MG63 (cell line): ENCODE measurements at regions not wholly inside any gene's neighbourhood (a gene's known extent, or its start where the extent isn't known, plus 50 kb on each side); places are given as distances from the start of the nearest gene placed in this dataset.
"Not testable (repeated sequence)": the region's sequence is repeated elsewhere in the genome, so short reads cannot be mapped to it uniquely, and the experiment has no call there.

Experiments
- DNase-seq: peaks from one replicate; pipeline ENCODE4 v3.0.0-alpha.2; 2020
- H3K27me3 ChIP-seq: fragments of 250-450 bp; sonication (Bioruptor Pico); 2 replicates; pipeline ENCODE4 v1.5.1; 2020; ENCODE audit warnings: mild to moderate bottlenecking, moderate library complexity
- H3K36me3 ChIP-seq: fragments of 250-450 bp; sonication (Bioruptor Pico); 2 replicates; pipeline ENCODE4 v1.5.1; 2020; ENCODE audit warnings: mild to moderate bottlenecking, moderate library complexity
- H3K4me3 ChIP-seq: fragments of 250-450 bp; sonication (Bioruptor Pico); 2 replicates; pipeline ENCODE4 v1.5.1; 2020; ENCODE audit warnings: mild to moderate bottlenecking, moderate library complexity
- H3K9me3 ChIP-seq: fragments of 250-450 bp; sonication (Bioruptor Pico); 2 replicates; pipeline ENCODE4 v1.5.1; 2020; ENCODE audit warnings: mild to moderate bottlenecking, moderate library complexity

DNA sequence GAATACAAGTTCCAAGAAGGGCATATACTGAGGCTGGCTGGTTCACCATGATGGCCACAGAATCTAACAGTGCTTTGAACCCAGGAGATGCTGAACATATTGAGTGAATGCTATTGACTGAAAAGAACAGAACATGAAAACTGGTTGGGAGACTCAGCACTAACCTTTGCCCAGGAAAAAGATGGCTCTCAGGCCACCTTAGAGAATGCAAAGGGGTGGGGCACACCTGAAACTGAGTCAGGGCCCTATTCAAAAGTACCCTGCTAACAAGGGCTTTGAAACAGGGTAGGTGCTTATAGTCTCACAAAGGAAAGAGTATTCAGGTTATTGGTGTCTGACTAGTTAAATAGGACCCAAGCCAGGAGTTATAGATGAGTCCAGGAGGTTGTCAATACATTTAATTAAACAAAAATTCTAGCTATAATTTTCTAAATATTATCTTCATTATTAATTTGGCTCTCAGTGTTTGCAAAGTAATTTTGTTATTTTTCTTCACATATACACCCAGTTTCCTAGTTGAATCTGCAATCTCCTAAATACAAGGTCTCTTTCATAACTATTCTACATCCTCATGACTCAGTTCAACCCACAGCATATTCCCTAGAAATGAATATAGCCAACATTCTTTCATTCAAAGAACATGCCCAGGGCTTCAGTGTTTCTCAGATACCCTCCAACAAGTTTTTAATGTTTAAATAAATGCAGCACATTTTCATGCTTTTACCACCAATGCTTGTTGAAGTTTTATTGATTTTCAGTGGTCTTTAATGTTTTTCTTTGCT, 144.2 kb upstream of the RAPGEF2 start:
- Histone ChIP-seq H3K4me3 (no peak overlapping the region), H3K9me3 (no peaks in the 10 kb centered on the region), H3K36me3 (no peaks in the 10 kb centered on the region), H3K27me3 (no peaks in the 10 kb centered on the region)
- DNase-seq = no peak

DNA sequence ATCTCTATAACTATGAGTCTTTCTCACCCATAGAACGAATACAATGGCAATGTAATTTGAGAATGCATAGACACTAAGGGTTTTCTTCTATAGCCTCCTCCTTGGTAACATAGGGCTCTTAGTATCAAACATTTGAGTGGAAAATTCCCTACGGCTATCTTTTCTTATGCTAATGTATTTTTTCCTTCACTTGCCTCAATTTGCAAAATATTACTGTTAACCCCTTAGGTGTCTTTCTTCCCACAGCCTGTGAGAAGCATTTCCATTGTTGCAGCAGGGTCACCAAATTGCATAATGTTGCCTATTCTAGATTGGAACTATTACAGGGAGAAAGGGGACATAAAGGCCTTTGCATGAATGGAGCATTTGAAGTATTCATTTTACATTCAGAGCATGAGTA, 140.5 kb upstream of the RAPGEF2 start:
- no peaks in the 10 kb centered on the region for H3K27me3 ChIP-seq
- no peaks in the 10 kb centered on the region for H3K9me3 ChIP-seq
- H3K36me3 ChIP-seq = no peaks in the 10 kb centered on the region
- H3K4me3 ChIP-seq = no peak overlapping the region
- no peak for DNase-seq

DNA sequence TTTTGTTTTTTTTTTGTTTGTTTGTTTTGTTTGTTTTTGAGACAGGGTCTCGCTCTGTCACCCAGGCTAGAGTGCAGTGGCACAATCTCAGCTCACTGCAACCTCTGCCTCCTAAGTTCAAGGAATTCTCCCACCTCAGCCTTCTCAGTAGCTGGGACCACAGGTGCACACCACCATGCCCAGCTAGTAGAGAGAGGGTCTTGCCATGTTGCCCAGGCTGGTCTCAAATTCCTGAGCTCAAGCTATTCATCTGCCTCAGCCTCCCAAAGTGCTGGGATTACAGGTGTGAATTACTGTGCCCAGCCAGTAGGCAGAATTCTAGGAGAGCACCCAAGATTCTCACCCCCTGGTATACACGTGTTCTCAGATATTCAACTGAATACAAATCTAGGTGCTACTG, 139.6 kb upstream of the RAPGEF2 start:
- DNase-seq, H3K9me3 ChIP-seq, H3K27me3 ChIP-seq, H3K36me3 ChIP-seq, H3K4me3 ChIP-seq: not testable (repeated sequence)

DNA sequence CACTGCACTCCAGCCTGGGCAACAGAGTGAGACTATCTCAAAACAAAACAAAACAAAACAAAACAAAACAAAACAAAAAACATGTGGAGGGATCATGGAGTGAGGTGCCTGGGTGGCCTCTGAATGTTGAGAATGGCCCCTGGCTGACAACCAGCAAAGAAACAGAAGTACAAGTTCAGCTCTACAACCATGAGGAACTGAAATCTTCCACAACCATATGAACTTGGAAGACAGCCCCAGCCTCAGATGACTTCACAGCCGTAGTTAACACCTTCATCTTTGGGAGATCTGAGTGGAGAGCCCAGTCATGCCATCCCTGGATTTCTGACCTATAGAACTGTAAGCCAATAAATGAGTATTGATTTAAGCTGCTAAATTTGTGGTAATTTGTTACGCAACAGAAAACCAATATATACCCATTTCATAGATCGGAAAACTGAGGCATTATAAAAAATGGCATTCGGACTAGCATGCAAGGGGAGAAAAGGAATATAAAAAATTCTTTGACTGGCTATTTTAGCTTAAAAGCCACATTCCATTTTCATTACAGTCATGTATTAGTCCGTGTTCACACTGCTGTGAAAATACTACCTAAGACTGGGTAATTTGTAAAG, 138.7 kb upstream of the RAPGEF2 start:
- Histone ChIP-seq H3K4me3 (no peak overlapping the region), H3K9me3 (no peaks in the 10 kb centered on the region), H3K27me3 (no peaks in the 10 kb centered on the region), H3K36me3 (no peaks in the 10 kb centered on the region)
- no peak for DNase-seq

DNA sequence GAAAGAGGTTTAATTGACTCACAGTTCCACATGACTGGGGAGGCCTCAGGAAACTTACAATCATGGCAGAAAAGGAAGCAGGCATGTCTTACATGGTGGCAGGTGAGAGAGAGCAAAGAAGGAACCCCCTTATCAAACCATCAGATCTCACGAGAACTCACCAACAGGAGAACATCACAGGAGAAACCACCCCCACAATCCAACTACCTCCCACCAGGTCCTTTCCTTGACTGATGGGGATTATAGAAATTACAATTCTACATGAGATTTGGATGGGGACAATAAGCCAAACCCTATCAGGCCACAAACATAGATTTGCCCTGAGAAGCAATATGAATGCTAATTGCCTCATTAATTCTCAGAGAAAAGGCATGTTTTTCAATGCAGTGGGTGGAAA, 138.2 kb upstream of the RAPGEF2 start:
- H3K36me3 ChIP-seq = no peaks in the 10 kb centered on the region
- no peak for DNase-seq

DNA sequence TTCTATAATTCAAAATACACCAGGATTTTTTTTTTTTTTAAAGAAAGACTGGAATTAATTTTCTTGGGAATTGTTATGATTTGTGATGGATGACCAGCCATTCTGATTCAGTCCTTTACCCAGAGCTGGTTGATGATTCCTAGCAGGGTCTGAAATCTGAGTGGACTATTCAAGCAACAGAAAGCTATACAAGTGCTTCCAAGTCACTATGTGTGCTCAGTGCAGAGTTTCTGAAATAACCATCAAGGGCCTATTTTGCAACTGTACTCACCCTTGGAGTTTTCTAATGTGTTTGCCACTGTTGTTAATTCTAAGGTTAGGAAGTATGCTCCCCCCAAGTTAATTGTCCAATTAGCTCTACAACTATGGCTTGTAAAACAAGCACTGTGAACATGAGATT, 137.7 kb upstream of the RAPGEF2 start:
- no peaks in the 10 kb centered on the region for H3K27me3 ChIP-seq
- H3K4me3 ChIP-seq = no peak overlapping the region
- DNase-seq = no peak
- no peaks in the 10 kb centered on the region for H3K9me3 ChIP-seq
- H3K36me3 ChIP-seq = no peaks in the 10 kb centered on the region

More for the DNA sequence above, 138.2 kb upstream of the RAPGEF2 start:
- H3K27me3 ChIP-seq = no peaks in the 10 kb centered on the region
- H3K4me3 ChIP-seq = no peak overlapping the region
- H3K9me3 ChIP-seq = no peaks in the 10 kb centered on the region

DNA sequence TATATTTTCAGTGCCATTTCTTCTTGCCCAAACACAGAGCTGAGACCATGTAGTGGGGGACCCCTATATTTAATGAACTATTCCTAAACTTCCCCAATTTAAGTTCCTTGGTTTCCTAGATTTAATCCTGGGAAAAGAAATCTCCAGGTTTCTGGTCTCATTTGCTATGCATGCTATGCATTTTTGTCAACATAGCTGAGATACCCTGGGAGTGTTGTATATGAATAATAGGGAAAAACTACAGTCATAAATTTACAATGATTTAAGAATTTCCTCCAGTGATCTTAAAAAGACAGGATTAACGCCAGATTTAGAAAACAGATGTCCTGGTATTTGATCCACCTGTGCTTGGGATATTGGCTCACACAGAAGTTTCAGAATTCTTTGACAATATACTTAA, 136.8 kb upstream of the RAPGEF2 start:
- Histone ChIP-seq H3K9me3 (no peaks in the 10 kb centered on the region), H3K36me3 (no peaks in the 10 kb centered on the region)
- DNase-seq = no peak

DNA sequence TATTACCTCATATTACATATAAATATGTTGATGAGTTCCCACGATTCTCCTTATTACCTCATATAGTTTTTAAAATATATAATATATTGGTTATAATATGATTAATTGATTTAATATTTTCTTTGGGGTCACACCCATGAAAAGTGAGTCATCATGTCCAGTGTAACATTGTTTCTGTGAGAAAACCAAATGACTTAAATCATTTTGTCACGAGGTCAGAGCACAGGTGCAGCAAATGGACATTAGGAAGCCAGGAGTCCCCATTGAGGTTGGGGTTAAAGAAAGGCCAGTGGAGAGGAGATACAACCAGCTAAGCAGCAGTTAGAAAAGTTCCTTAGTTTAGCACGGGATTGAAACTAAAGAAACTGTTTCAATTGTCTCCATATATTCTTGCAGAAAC, 133.9 kb upstream of the RAPGEF2 start:
- Histone ChIP-seq H3K9me3 (no peaks in the 10 kb centered on the region), H3K27me3 (no peaks in the 10 kb centered on the region), H3K36me3 (no peaks in the 10 kb centered on the region), H3K4me3 (no peak overlapping the region)
- no peak for DNase-seq

More for the DNA sequence above, 136.8 kb upstream of the RAPGEF2 start:
- H3K27me3 ChIP-seq = no peaks in the 10 kb centered on the region
- H3K4me3 ChIP-seq = no peak overlapping the region

DNA sequence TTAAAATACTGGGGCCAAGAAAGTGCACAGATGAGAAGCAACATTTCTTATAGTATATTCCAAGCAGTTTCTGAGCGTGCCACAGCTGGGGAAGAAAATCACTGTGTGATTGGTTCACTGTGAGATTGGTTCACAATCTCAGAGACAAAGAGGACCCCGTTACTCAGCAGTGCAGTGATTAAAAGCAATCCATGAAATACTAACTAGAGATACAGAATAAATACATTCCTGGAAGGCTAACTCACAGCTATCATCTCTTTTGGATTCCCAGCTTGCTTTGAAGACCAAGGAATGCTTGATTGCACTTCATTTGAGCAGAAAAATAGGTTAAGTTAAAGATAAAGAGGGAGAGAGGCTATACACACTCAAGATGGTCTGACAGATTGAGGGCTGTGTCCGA, 132.1 kb upstream of the RAPGEF2 start:
- no peaks in the 10 kb centered on the region for H3K36me3 ChIP-seq
- no peak for DNase-seq

DNA sequence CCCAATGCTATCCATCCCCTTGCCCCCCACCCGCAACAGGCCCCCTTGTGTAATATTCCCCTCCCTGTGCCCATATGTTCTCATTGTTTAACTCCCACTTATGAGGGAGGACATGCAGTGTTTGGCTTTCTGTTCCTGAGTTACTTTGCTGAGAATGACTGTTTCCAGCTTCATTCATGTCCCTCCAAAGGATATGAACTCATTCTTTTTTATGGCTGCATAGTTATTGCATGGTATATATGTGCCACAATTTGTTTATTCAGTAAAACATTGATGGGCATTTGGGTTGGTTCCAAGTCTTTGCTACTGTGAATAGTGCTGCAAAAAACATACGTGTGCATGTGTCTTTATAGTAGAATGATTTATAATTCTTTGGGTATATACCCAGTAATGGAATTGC, 128.4 kb upstream of the RAPGEF2 start:
- not testable (repeated sequence) for DNase-seq, H3K27me3 ChIP-seq, H3K9me3 ChIP-seq, H3K36me3 ChIP-seq, H3K4me3 ChIP-seq

More for the DNA sequence above, 132.1 kb upstream of the RAPGEF2 start:
- Histone ChIP-seq H3K4me3 (no peak overlapping the region), H3K27me3 (no peaks in the 10 kb centered on the region), H3K9me3 (no peaks in the 10 kb centered on the region)

DNA sequence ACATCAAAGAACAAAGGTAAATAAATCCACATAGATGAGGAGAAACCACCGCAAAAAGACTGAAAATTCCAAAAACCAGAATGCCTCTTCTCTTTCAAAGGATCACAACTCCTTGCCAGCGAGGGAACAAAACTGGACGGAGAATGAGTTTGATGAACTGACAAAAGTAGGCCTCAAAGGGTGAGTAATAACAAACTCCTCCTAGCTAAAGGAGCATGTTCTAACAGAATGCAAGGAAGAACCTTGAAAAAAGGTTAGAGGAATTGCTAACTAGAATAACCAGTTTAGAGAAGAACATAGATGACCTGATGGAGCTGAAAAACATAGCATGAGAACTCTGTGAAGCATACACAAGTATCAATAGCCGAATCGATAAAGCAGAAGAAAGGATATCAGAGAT, 122.2 kb upstream of the RAPGEF2 start:
- DNase-seq, H3K27me3 ChIP-seq: not testable (repeated sequence)

DNA sequence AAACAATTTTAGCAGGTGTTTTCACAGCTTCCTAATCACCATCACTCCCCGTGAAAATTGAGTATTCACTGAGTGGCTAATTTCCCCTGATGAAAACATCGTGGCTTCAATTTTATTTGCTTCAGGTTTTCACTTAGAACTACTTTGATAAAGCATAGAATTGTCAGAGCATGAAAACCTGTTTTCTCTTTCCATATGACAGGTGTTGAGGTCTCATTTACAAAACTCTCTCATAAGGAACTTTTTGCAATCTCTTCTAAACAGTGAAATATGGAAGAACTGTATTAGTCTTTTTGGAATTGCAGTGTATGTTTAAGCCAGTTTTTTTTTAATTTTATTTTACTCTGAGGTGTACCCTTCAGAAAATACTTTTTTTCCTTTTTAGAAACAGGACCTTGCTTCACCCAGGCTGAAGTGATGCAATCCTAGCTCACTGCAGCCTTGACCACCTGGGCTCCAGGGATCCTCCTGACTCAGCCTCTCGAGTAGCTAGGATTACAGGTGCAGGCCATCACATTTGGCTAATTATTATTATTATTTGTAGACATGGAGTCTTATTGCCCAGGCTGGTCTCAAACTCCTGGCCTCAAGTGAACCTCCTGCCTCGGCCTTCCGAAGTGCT, 111.2 kb upstream of the RAPGEF2 start:
- DNase-seq = no peak
- H3K4me3 ChIP-seq = no peak overlapping the region
- no peaks in the 10 kb centered on the region for H3K27me3 ChIP-seq
- no peaks in the 10 kb centered on the region for H3K36me3 ChIP-seq
- no peaks in the 10 kb centered on the region; the same call in 1 of the 2 replicates for H3K9me3 ChIP-seq

More for the DNA sequence above, 122.2 kb upstream of the RAPGEF2 start:
- not testable (repeated sequence) for H3K9me3 ChIP-seq, H3K4me3 ChIP-seq, H3K36me3 ChIP-seq

DNA sequence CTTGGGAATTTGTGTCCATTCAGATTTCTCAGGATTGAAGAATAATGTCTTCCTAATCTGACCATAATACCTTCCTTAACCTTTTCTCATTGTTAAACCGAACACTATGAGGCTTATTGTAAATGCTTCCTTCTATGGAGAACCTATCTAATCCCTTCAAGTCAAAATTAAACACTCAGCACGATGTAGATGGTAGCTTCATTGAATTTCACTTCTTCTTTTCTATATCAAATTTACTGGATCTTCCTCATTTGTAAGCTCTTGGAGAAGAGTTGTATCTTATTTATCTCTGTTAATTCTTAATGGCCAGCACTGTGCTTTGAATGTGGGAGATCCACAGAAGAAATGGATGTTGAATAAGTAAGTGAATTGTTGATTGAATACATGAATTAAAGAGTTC, 109.0 kb upstream of the RAPGEF2 start:
- no peak for DNase-seq
- no peaks in the 10 kb centered on the region; the same call in 1 of the 2 replicates for H3K9me3 ChIP-seq
- H3K36me3 ChIP-seq = no peaks in the 10 kb centered on the region

DNA sequence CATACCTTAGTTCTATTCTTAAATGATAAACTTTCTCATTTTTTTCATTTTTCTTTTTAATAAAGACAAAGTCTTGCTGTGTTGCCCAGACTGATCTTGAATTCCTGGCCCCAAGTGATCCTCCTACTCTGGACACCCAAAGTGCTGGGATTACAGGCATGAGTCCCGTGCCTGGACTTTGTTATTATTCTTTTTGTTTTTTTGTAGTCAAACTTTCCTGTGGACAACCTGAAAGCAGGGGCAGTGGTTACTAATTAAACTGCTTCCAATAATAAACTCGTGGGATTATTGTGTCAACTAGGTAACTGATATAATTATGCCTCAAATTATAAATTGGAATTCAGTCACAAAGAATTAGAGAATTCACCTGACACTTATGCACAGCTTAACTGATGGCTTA, 107.8 kb upstream of the RAPGEF2 start:
- DNase-seq = no peak
- Histone ChIP-seq H3K36me3 (no peaks in the 10 kb centered on the region), H3K27me3 (no peaks in the 10 kb centered on the region), H3K4me3 (no peak overlapping the region), H3K9me3 (no peaks in the 10 kb centered on the region)

More for the DNA sequence above, 109.0 kb upstream of the RAPGEF2 start:
- Histone ChIP-seq H3K4me3 (no peak overlapping the region), H3K27me3 (no peaks in the 10 kb centered on the region)

DNA sequence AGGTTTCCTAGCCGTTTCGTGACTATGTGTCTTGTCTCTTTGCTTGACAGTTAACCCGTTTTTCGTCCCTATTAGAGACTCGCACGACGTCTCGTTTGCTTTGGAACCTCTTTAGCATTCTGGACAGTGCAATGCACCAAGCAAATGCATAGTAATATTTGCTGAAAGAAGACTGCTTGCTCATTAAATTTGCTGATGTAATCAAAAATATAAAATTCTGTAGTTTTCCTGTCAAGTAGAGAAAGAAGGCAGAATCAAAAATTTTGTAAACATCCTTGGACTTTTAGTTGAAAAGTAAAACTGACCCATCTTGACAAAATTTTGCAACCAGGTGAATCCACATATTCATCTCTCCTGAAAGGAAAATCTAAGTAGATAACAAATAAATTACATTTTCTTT, 106.9 kb upstream of the RAPGEF2 start:
- DNase-seq = no peak
- H3K9me3 ChIP-seq = no peaks in the 10 kb centered on the region

DNA sequence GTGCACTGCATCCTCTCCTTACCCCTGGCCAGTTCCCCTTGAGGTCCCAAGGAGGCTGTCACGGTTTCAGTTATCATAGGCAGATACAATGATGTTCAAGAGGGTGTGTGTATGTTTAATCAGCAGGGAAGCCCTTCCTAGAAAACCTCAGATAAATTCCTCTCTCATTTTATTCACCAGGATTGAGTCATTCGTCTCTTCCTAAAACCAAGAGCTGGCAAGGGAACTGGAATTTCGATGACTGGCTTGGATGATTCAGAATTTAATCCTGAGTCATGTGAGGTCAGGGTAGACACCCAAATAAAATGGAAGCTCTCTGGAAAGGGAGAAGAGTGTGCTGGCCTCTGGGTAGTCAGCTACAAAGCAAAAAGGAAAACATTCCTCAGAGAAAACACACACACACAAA, 106.2 kb upstream of the RAPGEF2 start:
- H3K36me3 ChIP-seq = no peaks in the 10 kb centered on the region
- H3K4me3 ChIP-seq = no peak overlapping the region
- peak; percentile 73 for DNase-seq
- no peaks in the 10 kb centered on the region for H3K9me3 ChIP-seq
- H3K27me3 ChIP-seq = no peaks in the 10 kb centered on the region

More for the DNA sequence above, 106.9 kb upstream of the RAPGEF2 start:
- Histone ChIP-seq H3K27me3 (no peaks in the 10 kb centered on the region), H3K36me3 (no peaks in the 10 kb centered on the region), H3K4me3 (no peak overlapping the region)

DNA sequence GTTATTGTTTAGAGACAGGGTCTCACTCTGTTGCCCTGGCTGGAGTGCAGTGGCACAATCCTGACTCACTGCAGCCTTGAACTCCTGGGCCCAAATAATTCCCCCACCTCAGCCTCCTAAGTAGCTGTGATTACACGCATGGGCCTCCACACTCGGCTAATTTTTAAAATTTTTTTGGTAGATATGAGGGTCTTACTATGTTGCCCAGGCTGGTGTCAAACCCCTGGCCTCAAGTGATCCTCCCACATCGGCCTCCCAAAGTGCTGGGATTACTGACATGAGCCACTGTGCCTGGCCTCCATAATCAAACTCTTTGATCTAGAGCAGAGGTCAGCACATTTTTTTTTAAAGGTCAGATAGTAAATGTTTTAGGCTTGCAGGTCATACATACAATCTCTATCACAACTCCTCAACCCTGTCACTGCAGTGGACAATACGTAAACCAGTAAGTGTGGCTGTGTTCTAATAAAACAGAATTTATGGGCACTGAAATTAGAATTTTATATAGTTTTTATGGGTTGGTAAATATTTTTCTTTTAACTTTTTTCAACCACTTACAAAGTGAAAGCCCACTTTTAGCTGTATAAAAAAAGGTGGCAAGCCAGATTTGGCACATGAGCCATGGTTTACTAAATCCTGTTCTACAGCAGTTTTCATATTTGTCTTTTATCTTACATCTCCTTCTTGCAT, 105.1 kb upstream of the RAPGEF2 start:
- Histone ChIP-seq H3K4me3 (no peak overlapping the region), H3K9me3 (no peaks in the 10 kb centered on the region), H3K36me3 (no peaks in the 10 kb centered on the region), H3K27me3 (no peaks in the 10 kb centered on the region)
- no peak for DNase-seq
